Common myeloid progenitor, CD34-positive (primary cell): ENCODE measurements at regions not wholly inside any gene's neighbourhood (a gene's known extent, or its start where the extent isn't known, plus 50 kb on each side); places are given as distances from the start of the nearest gene placed in this dataset.
"Not testable (repeated sequence)": the region's sequence is repeated elsewhere in the genome, so short reads cannot be mapped to it uniquely, and the experiment has no call there.

Source experiments
- CTCF ChIA-PET: fragments of 350-600 bp; sonication (Branson Sonifier 250); formaldehyde crosslinking; loops from one replicate; lab custom pipeline; 2021; ENCODE audit warnings: antibody characterized with exemption; lab: Charles Lee
- POLR2A ChIA-PET: fragments of 350-600 bp; sonication (Branson Sonifier 250); formaldehyde crosslinking; loops from one replicate; lab custom pipeline; 2021; ENCODE audit warnings: antibody characterized with exemption; lab: Charles Lee
- DNase-seq, 3 donors: peaks; one replicate each; pipeline versions ENCODE4 v3.0.0 to v3.0.0-alpha.2; 2013
- H3K27ac ChIP-seq, 2 experiments: 1 replicate in 1 of 2; 2 replicates in 1 of 2; pipeline ENCODE4 v1.7.0; 2013; ENCODE audit warnings: inconsistent platforms in 2 of 2, low read length in 2 of 2, mild to moderate bottlenecking in 2 of 2, low read depth in 1 of 2, moderate library complexity in 1 of 2; ENCODE audit not compliant: severe bottlenecking in 2 of 2, insufficient read depth in 1 of 2, poor library complexity in 1 of 2
- H3K27me3 ChIP-seq, 5 experiments: replicated peaks in 2 of 5; 1 replicate in 3 of 5; 2 replicates in 2 of 5; pipeline versions ENCODE4 v1.6.1 to v1.7.0; 2013; ENCODE audit warnings: low read length in 4 of 5, mild to moderate bottlenecking in 2 of 5, moderate library complexity in 2 of 5, inconsistent platforms in 1 of 5; ENCODE audit not compliant: insufficient read depth in 5 of 5, control insufficient read depth in 4 of 5
- H3K36me3 ChIP-seq, 4 experiments: 1 replicate in 2 of 4; 2 replicates in 2 of 4; pipeline versions ENCODE4 v1.6.1 to v1.7.0; 2013; ENCODE audit warnings: low read length in 3 of 4, control low read depth in 1 of 4, mild to moderate bottlenecking in 1 of 4; ENCODE audit not compliant: control insufficient read depth in 4 of 4, insufficient read depth in 4 of 4
- H3K4me1 ChIP-seq, 4 experiments: 1 replicate in 3 of 4; 2 replicates in 1 of 4; pipeline versions ENCODE4 v1.6.1 to v1.7.1; 2013; ENCODE audit warnings: low read length in 3 of 4, mild to moderate bottlenecking in 3 of 4, control low read depth in 1 of 4, inconsistent platforms in 1 of 4, moderate library complexity in 1 of 4; ENCODE audit not compliant: control insufficient read depth in 4 of 4, insufficient read depth in 4 of 4; ENCODE audit errors: control extremely low read depth in 1 of 4
- H3K4me3 ChIP-seq, 7 experiments: 1 replicate in 4 of 7; 2 replicates in 3 of 7; pipeline versions ENCODE4 v1.5.1 to v1.7.0; 2013; ENCODE audit warnings: mild to moderate bottlenecking in 7 of 7, low read length in 6 of 7, moderate library complexity in 6 of 7, inconsistent platforms in 2 of 7, low read depth in 2 of 7, control low read depth in 1 of 7; ENCODE audit not compliant: insufficient read depth in 4 of 7, control insufficient read depth in 1 of 7; ENCODE audit errors: extremely low read depth in 1 of 7
- H3K9me3 ChIP-seq, 5 experiments: 1 replicate in 4 of 5; 2 replicates in 1 of 5; pipeline versions ENCODE4 v1.6.1 to v1.7.1; 2013; ENCODE audit warnings: low read length in 4 of 5, mild to moderate bottlenecking in 2 of 5, inconsistent platforms in 1 of 5, low read depth in 1 of 5, moderate library complexity in 1 of 5; ENCODE audit not compliant: control insufficient read depth in 4 of 5, insufficient read depth in 2 of 5; ENCODE audit errors: control extremely low read depth in 1 of 5
- WGBS: methylation state at CpG from one replicate; pipeline ENCODE4 v1.1.5; 2013; ENCODE audit not compliant: insufficient coverage; 5-methylcytosine and 5-hydroxymethylcytosine counted together

DNA sequence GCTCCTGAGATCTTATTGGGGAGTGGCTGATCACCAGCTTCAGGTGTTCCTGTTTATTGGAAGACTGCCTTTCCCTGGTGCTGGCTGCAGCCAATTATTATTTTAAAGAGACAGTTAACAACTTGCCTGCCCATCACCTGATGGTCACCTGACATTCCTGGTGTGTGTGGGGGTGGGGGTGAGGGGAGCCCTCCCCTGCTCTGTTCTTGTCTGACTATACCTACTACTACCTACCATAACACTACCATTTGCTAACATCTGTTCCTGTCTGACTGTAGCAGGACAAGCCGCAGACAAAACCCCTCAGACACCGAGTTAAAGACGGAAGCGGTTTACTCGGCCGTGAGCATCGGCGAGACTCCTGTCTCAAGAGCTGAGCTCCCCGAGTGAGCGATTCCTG lies 54.9 kb upstream of the NBPF3 start:
- DNase-seq, result peak in 1 of 3 donors; percentile 13
- Histone ChIP-seq H3K4me1 (no peaks in the 10 kb centered on the region), H3K4me3 (no peak overlapping the region), H3K36me3 (no peaks in the 10 kb centered on the region), H3K9me3 (peaks cover 0 to 4% (median 4%) of the 10 kb centered on the region in 5 experiments), H3K27ac (no peak overlapping the region), H3K27me3 (peaks cover 0 to 9% (median 3%) of the 10 kb centered on the region in 5 experiments)
- POLR2A ChIA-PET, result no interaction called here
- WGBS, result 82% methylated on average over 10 of the region's 10 CpGs
- CTCF ChIA-PET, result no interaction called here

DNA sequence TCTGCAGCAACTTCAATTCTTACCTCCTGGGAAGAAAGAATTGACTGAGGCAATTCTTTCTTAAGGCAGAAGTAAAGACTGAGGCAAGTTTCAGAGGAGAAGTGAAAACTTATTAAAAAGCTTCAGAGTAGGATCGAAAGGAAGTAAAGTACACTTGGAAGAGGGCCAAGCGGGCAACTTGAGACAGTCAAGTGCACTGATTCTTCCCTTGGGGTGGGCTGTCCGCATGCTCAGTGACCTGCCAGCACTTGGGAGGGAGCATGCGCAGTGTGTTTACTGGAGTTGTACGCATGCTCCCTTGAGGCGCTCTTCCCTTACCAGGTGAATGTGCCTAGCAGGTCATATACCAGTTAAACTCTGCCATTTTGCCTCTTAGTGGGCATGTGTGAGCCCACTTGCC lies 55.3 kb upstream of the NBPF3 start:
- Histone ChIP-seq H3K36me3 (no peaks in the 10 kb centered on the region), H3K27ac (no peak overlapping the region), H3K4me1 (no peaks in the 10 kb centered on the region), H3K27me3 (peaks cover 0 to 9% (median 3%) of the 10 kb centered on the region in 5 experiments), H3K9me3 (peaks cover 0 to 7% (median 4%) of the 10 kb centered on the region in 5 experiments), H3K4me3 (no peak overlapping the region)
- DNase-seq, result no peak
- ChIA-PET POLR2A (no interaction called here), CTCF (interaction anchor here (1.4 to 2.0 kb wide), 2 partner anchors 14 to 16 kb away, joined by 3 to 6 read pairs; no protein-coding TSS in a partner anchor)
- 87% methylated on average over 6 of the region's 6 CpGs for WGBS

DNA sequence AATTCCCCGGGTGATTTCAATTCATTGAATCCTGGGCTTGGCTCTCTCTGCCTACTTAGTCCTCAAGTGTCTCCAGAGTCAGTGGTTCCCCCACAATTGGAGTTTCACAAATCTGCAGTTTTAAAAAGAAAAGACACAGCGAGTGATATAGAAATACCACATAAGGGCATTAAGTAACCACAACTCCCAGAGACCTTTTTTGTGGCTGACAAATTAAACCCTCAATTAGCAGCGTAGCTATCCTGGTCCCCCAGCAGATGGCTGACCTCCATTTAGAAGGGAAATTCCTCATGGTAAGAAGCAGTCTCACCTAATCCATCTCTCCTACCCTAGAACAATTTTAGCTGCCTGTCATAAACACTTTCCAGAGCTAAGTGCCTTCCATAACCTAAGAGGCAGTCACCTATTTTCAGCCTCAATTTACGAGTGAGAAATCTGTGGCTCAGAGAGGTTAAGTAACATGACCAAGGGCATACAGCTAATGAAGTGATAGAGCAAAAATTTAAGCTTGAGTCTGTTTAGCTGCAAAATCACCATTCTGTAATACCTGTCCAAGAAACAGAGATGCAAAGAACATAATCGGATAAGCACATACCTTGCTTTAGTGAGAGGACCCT lies 56.0 kb upstream of the NBPF3 start:
- ChIA-PET CTCF (interaction anchor here (0.8 to 2.0 kb wide), 3 partner anchors 11 to 15 kb away, joined by 3 to 6 read pairs (median 3); no protein-coding TSS in a partner anchor), POLR2A (no interaction called here)
- 68% methylated on average over 5 of the region's 5 CpGs for WGBS
- DNase-seq, result peak in 2 of 3 donors; percentile 14 to 24
- Histone ChIP-seq H3K9me3 (peaks cover 0 to 8% (median 7%) of the 10 kb centered on the region in 5 experiments), H3K4me3 (no peak overlapping the region), H3K36me3 (no peaks in the 10 kb centered on the region), H3K27ac (no peak overlapping the region), H3K4me1 (no peaks in the 10 kb centered on the region), H3K27me3 (peaks cover 0 to 9% (median 7%) of the 10 kb centered on the region in 5 experiments)

DNA sequence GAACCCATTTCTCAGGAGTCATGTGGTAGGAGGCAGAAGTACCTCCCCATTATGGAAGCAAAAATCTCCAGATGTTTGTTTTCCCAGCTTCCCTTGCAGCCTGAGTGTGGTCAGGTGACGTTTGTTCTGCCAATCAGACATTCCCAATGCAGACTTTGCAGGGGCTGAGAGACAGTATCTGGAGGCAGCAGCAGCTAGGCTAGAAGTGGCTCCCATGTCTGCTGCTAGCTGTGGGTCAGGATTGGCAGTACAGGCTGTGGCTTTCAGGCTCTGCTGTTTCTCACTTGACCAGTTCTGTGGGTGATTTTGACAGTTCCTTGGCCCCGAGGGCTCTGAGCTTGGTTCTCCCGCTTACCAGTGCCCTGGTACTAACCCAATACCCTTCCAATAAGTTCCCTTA lies 58.6 kb upstream of the NBPF3 start:
- peak in 1 of 3 donors; percentile 14 for DNase-seq
- CTCF ChIA-PET, result interaction anchor here (0.8 to 2.1 kb wide), 3 partner anchors 13 to 126 kb away, joined by 3 to 7 read pairs (median 5); no protein-coding TSS in a partner anchor
- no peaks in the 10 kb centered on the region for H3K4me1 ChIP-seq
- whole genome bisulfite sequencing, result 86% methylated on average over 3 of the region's 3 CpGs
- POLR2A ChIA-PET, result no interaction called here
- no peak overlapping the region for H3K27ac ChIP-seq
- H3K36me3 ChIP-seq, result no peaks in the 10 kb centered on the region
- H3K9me3 ChIP-seq, result peaks cover 0 to 13% (median 7%) of the 10 kb centered on the region in 5 experiments
- no peak overlapping the region for H3K4me3 ChIP-seq
- peaks cover 0 to 9% (median 7%) of the 10 kb centered on the region in 5 experiments for H3K27me3 ChIP-seq

DNA sequence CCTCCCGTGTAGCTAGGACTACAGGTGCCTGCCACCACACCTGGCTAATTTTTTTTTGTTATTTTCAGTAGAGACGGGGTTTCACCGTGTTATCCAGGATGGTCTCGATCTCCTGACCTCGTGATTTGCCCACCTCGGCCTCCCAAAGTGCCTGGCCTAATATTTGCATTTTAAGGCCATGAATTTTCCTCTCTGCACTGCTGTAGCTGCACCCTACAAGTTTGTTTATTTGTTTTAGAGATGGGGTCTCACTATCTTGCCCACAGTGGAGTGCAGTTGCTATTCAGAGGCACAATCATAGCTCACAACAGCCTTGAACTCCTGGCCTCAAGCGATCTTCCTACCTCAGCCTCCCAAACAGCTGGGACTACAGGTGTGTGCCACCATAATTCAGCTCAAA lies 59.8 kb upstream of the NBPF3 start:
- DNase-seq, H3K4me1 ChIP-seq, H3K36me3 ChIP-seq, H3K27me3 ChIP-seq, POLR2A ChIA-PET, H3K27ac ChIP-seq, H3K4me3 ChIP-seq: not testable (repeated sequence)
- 89% methylated on average over 5 of the region's 7 CpGs for WGBS
- CTCF ChIA-PET, result interaction anchor here (2.1 kb wide), 1 partner anchor 12 kb away, joined by 7 read pairs; no protein-coding TSS in a partner anchor
- H3K9me3 ChIP-seq, result peaks cover 0 to 13% (median 7%) of the 10 kb centered on the region in 5 experiments

DNA sequence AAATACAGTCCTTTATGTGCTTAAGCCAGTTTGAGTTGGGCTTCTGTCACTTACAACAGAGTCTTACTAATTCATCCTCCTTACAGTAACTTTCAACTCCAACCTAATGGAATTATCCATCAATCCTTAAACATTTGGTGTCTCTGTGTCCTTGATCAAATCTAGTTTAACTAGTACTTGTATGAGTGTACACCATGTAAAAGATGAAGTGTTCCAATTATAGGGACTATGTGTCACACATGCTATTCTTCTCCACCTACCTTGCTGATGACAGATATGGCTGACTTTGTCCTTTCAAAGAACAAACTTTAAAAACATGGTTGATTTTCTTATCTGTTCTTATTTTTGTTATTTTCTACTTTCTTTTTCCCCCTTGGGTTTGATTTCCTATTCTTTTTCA lies 60.4 kb upstream of the NBPF3 start:
- peaks cover 0 to 13% (median 7%) of the 10 kb centered on the region in 5 experiments for H3K9me3 ChIP-seq
- no peak overlapping the region for H3K27ac ChIP-seq
- H3K36me3 ChIP-seq, result no peaks in the 10 kb centered on the region
- no peak overlapping the region for H3K4me3 ChIP-seq
- POLR2A ChIA-PET, result interaction anchor here (0.6 kb wide), 1 partner anchor 59 kb away, joined by 3 read pairs; no protein-coding TSS in a partner anchor
- no peak for DNase-seq
- CTCF ChIA-PET, result interaction anchor here (1.4 kb wide), 1 partner anchor 135 kb away, joined by 3 read pairs; no protein-coding TSS in a partner anchor
- H3K27me3 ChIP-seq, result peaks cover 0 to 9% (median 4%) of the 10 kb centered on the region in 5 experiments
- H3K4me1 ChIP-seq, result no peaks in the 10 kb centered on the region
